Thymus (tissue), 11 donors: ENCODE measurements at regions not wholly inside any gene's neighbourhood (a gene's known extent, or its start where the extent isn't known, plus 50 kb on each side); places are given as distances from the start of the nearest gene placed in this dataset.
A peak's percentile ranks its signal among the peaks of the same experiment; 100 is the strongest.
"Not testable (repeated sequence)": the region's sequence is repeated elsewhere in the genome, so short reads cannot be mapped to it uniquely, and the experiment has no call there.

Experiments
- DNase-seq, 9 donors: peaks; one replicate each; pipeline ENCODE4 v3.0.0-alpha.2; 2013; ENCODE audit warnings: low spot score in 9 of 9, low read depth in 6 of 9, missing footprints in 1 of 9
- H3K27ac ChIP-seq, 2 donors: one replicate each; pipeline ENCODE4 v1.5.1; 2013; ENCODE audit warnings: control low read depth in 1 of 2, low read depth in 1 of 2, low read length in 1 of 2, mild to moderate bottlenecking in 1 of 2, moderate library complexity in 1 of 2
- H3K27me3 ChIP-seq, 2 donors: one replicate each; pipeline ENCODE4 v1.5.1; 2013; ENCODE audit warnings: low read length in 1 of 2; ENCODE audit not compliant: control insufficient read depth in 2 of 2, insufficient read depth in 1 of 2
- H3K36me3 ChIP-seq, 2 donors: one replicate each; pipeline ENCODE4 v1.5.1; 2013; ENCODE audit warnings: low read length in 1 of 2, mild to moderate bottlenecking in 1 of 2, moderate library complexity in 1 of 2; ENCODE audit not compliant: control insufficient read depth in 2 of 2, insufficient read depth in 2 of 2
- H3K4me1 ChIP-seq, 2 donors: one replicate each; pipeline ENCODE4 v1.5.1; 2013; ENCODE audit warnings: low read length in 2 of 2; ENCODE audit not compliant: control insufficient read depth in 2 of 2, insufficient read depth in 2 of 2
- H3K4me3 ChIP-seq, 2 donors: one replicate each; pipeline ENCODE4 v1.5.1; 2013; ENCODE audit warnings: low read length in 2 of 2, control low read depth in 1 of 2, mild to moderate bottlenecking in 1 of 2
- H3K9me3 ChIP-seq, 2 donors: one replicate each; pipeline ENCODE4 v1.5.1; 2013; ENCODE audit warnings: low read length in 1 of 2, mild to moderate bottlenecking in 1 of 2; ENCODE audit not compliant: control insufficient read depth in 2 of 2, insufficient read depth in 1 of 2
- WGBS: extraction: QIAGEN DNeasy Blood & Tissue Kit; methylation state at CpG from one replicate; pipeline ENCODE4 v1.1.7; 2013; 5-methylcytosine and 5-hydroxymethylcytosine counted together
- donor health status: healthy.

- no peaks in the 10 kb centered on the region for H3K9me3 ChIP-seq
- H3K4me1 ChIP-seq: no peaks in the 10 kb centered on the region
- no peak overlapping the region for H3K4me3 ChIP-seq
- H3K27ac ChIP-seq: no peak overlapping the region
- DNase-seq: no peak
- H3K36me3 ChIP-seq: no peaks in the 10 kb centered on the region
- 99% methylated on average over 1 of the region's 1 CpG for WGBS
- no peaks in the 10 kb centered on the region for H3K27me3 ChIP-seq
Measured at GRCh38 chr2:186342029-186342428, 144.0 kb upstream of the ZC3H15 start.

GRCh38 chr2:186345745-186346144 lies 140.3 kb upstream of the ZC3H15 start:
- WGBS: 70% methylated on average over 5 of the region's 5 CpGs
- Histone ChIP-seq H3K4me1 (no peaks in the 10 kb centered on the region), H3K36me3 (no peaks in the 10 kb centered on the region), H3K27me3 (no peaks in the 10 kb centered on the region), H3K4me3 (no peak overlapping the region), H3K9me3 (no peaks in the 10 kb centered on the region), H3K27ac (no peak overlapping the region)
- DNase-seq: no peak

GRCh38 chr2:186346216-186346615 lies 139.8 kb upstream of the ZC3H15 start:
- Histone ChIP-seq H3K9me3 (no peaks in the 10 kb centered on the region), H3K4me1 (no peaks in the 10 kb centered on the region), H3K27ac (no peak overlapping the region), H3K36me3 (no peaks in the 10 kb centered on the region), H3K27me3 (no peaks in the 10 kb centered on the region), H3K4me3 (no peak overlapping the region)
- DNase-seq: no peak

GRCh38 chr2:186347472-186347871 lies 138.6 kb upstream of the ZC3H15 start:
- Histone ChIP-seq H3K36me3 (no peaks in the 10 kb centered on the region), H3K27me3 (no peaks in the 10 kb centered on the region), H3K27ac (no peak overlapping the region), H3K4me1 (no peaks in the 10 kb centered on the region), H3K9me3 (no peaks in the 10 kb centered on the region), H3K4me3 (no peak overlapping the region)
- DNase-seq: no peak

GRCh38 chr2:186348200-186348599 lies 137.9 kb upstream of the ZC3H15 start:
- Histone ChIP-seq H3K4me1 (no peaks in the 10 kb centered on the region), H3K27me3 (no peaks in the 10 kb centered on the region), H3K9me3 (peaks cover 0 to 2% of the 10 kb centered on the region in 2 donors), H3K36me3 (no peaks in the 10 kb centered on the region), H3K4me3 (no peak overlapping the region), H3K27ac (no peak overlapping the region)
- DNase-seq: no peak
- 90% methylated on average over 1 of the region's 1 CpG for WGBS

GRCh38 chr2:186349508-186349907 lies 136.6 kb upstream of the ZC3H15 start:
- peak in 1 of 9 donors; percentile 3 for DNase-seq
- no peak overlapping the region for H3K27ac ChIP-seq
- WGBS: 3% methylated on average over 2 of the region's 2 CpGs

GRCh38 chr2:186354160-186354559 lies 131.9 kb upstream of the ZC3H15 start:
- H3K27ac ChIP-seq: not testable (repeated sequence)

More at GRCh38 chr2:186349508-186349907, 136.6 kb upstream of the ZC3H15 start:
- H3K4me1 ChIP-seq: no peaks in the 10 kb centered on the region
- H3K27me3 ChIP-seq: no peaks in the 10 kb centered on the region
- no peaks in the 10 kb centered on the region for H3K36me3 ChIP-seq
- H3K4me3 ChIP-seq: no peak overlapping the region
- H3K9me3 ChIP-seq: peaks cover 0 to 6% of the 10 kb centered on the region in 2 donors

GRCh38 chr2:186365406-186365805 lies 120.7 kb upstream of the ZC3H15 start:
- Histone ChIP-seq H3K27ac (no peak overlapping the region), H3K4me3 (no peak overlapping the region), H3K27me3 (no peaks in the 10 kb centered on the region), H3K36me3 (no peaks in the 10 kb centered on the region), H3K4me1 (no peaks in the 10 kb centered on the region), H3K9me3 (no peaks in the 10 kb centered on the region)
- 98% methylated on average over 1 of the region's 1 CpG for WGBS
- no peak for DNase-seq

More at GRCh38 chr2:186354160-186354559, 131.9 kb upstream of the ZC3H15 start:
- H3K36me3 ChIP-seq, H3K27me3 ChIP-seq, H3K4me1 ChIP-seq, H3K9me3 ChIP-seq, DNase-seq, H3K4me3 ChIP-seq: not testable (repeated sequence)
- 91% methylated on average over 3 of the region's 3 CpGs for WGBS

- no peak overlapping the region for H3K27ac ChIP-seq
- H3K27me3 ChIP-seq: no peaks in the 10 kb centered on the region
- H3K4me3 ChIP-seq: no peak overlapping the region
- no peaks in the 10 kb centered on the region for H3K36me3 ChIP-seq
- H3K9me3 ChIP-seq: peaks cover 0 to 1% of the 10 kb centered on the region in 2 donors
- H3K4me1 ChIP-seq: no peaks in the 10 kb centered on the region
- 96% methylated on average over 3 of the region's 3 CpGs for WGBS
- DNase-seq: no peak
Measured at GRCh38 chr2:186379052-186379451, 107.0 kb upstream of the ZC3H15 start.

- Histone ChIP-seq H3K4me3 (no peak overlapping the region), H3K4me1 (no peaks in the 10 kb centered on the region), H3K27ac (no peak overlapping the region), H3K9me3 (peaks cover 2 to 3% of the 10 kb centered on the region in 2 donors), H3K36me3 (no peaks in the 10 kb centered on the region), H3K27me3 (no peaks in the 10 kb centered on the region)
- DNase-seq: no peak
- 95% methylated on average over 2 of the region's 2 CpGs for WGBS
Measured at GRCh38 chr2:186380805-186381204, 105.3 kb upstream of the ZC3H15 start.
